ENCODE measurements at regions not wholly inside any gene's neighbourhood (a gene's known extent, or its start where the extent isn't known, plus 50 kb on each side); places are given as distances from the start of the nearest gene placed in this dataset.

DNA sequence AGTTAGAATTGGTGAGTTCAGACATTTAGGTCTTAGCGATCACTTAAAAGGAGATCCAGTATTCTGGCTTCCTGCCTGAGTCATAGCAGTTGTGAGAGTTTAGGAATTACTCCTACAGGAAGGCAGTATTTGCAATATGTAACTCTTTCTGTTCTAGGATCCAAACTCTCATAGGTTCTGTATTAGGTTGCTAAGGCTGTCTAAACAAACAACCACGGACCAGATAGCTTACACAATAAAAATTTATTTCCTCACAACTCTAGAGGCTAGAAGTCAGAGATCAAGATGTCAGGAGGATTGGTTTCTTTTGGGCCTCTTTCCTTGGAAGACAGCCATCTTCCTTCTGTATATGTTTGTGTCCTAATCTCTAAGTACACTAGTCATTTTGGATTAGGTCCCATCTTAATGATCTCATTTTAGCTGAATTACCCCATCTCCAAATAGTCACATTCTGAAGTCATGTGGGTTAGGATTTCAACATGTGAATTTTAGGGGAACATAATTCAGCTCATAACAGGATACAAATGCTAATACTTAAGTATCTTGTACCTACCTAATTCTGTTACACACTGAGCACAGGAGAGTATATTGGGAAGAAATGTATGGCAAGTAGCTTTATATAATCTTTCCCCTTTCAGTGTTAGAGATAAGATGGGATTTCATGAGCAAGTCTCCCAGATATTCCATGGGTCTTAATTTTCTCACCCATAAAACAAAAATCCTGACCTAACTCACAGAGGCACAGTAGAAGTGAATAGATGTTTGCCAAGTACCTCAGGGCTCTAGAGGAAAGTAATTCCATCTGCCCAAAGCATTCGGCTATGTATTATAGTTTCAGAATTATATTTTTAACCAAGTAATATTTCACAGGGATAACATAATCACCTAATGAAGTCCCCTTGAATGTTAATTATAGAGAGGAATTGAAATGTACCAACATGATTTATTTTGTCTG, 144.4 kb downstream of the PTBP2 start:
- DNase-seq (no peak), ATAC-seq (peak; percentile 44 to 86 (median 70))
- H3K27ac ChIP-seq, result peak overlapping the region; percentile 39
- no peak overlapping the region for H3K4me3 ChIP-seq
- intact Hi-C loops (cut with DNase I), result no loop called here
- H3K27me3 ChIP-seq (ENCODE audit: insufficient read depth in 3 of 3, low read length in 2 of 3), result no peaks in the 10 kb centered on the region
- TF ChIP-seq, protein P1, sequence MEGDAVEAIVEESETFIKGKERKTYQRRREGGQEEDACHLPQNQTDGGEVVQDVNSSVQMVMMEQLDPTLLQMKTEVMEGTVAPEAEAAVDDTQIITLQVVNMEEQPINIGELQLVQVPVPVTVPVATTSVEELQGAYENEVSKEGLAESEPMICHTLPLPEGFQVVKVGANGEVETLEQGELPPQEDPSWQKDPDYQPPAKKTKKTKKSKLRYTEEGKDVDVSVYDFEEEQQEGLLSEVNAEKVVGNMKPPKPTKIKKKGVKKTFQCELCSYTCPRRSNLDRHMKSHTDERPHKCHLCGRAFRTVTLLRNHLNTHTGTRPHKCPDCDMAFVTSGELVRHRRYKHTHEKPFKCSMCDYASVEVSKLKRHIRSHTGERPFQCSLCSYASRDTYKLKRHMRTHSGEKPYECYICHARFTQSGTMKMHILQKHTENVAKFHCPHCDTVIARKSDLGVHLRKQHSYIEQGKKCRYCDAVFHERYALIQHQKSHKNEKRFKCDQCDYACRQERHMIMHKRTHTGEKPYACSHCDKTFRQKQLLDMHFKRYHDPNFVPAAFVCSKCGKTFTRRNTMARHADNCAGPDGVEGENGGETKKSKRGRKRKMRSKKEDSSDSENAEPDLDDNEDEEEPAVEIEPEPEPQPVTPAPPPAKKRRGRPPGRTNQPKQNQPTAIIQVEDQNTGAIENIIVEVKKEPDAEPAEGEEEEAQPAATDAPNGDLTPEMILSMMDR (IDR thresholded peaks at IDR 0.05), result no peak
- no peaks in the 10 kb centered on the region for H3K4me1 ChIP-seq
- peaks cover 5% of the 10 kb centered on the region for H3K9me3 ChIP-seq
- no peaks in the 10 kb centered on the region for H3K36me3 ChIP-seq (ENCODE audit: insufficient read depth in 1 of 2, low read depth in 1 of 2)
- WGBS, 3 donors, result 25 to 30% (median 30%) methylated on average over 3 of the region's 3 CpGs

DNA sequence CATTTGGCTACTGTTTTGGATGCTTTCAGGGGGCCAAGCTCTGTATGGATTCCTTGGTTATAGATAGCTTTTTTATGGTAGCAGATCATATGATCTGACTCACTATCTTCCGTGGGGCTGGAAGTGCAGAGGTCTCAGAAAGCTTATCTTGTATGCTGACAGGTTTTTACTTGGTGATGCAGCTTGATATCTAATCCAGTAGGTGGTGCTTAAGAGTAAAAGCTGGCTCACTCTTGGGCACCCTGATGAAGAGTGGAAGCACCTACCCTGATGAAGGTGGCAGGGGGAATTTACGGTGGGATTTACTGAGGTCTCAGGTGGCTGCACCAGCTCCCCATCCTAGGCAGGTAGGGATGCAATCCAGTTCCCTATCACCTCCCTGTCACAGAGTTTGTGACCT, 151.2 kb downstream of the PTBP2 start:
- Histone ChIP-seq H3K36me3 (ENCODE audit: insufficient read depth in 1 of 2, low read depth in 1 of 2) (no peaks in the 10 kb centered on the region), H3K9me3 (peaks cover 12% of the 10 kb centered on the region), H3K27ac (no peak overlapping the region), H3K27me3 (ENCODE audit: insufficient read depth in 3 of 3, low read length in 2 of 3) (no peaks in the 10 kb centered on the region), H3K4me1 (no peaks in the 10 kb centered on the region), H3K4me3 (no peak overlapping the region)
- intact Hi-C loops (cut with DNase I), result no loop called here
- ATAC-seq, result no peak
- TF ChIP-seq, protein P1 (IDR thresholded peaks at IDR 0.05), result no peak
- WGBS, 3 donors, result 79 to 92% (median 85%) methylated on average over 2 of the region's 2 CpGs
- no peak for DNase-seq

GRCh38 chr1:96878640-96879039, 157.1 kb downstream of the PTBP2 start:
- TF ChIP-seq, protein P1 (IDR thresholded peaks at IDR 0.05), result no peak
- Histone ChIP-seq H3K27ac (no peak overlapping the region), H3K36me3 (ENCODE audit: insufficient read depth in 1 of 2, low read depth in 1 of 2) (no peaks in the 10 kb centered on the region), H3K27me3 (ENCODE audit: insufficient read depth in 3 of 3, low read length in 2 of 3) (no peaks in the 10 kb centered on the region), H3K9me3 (no peaks in the 10 kb centered on the region), H3K4me1 (no peaks in the 10 kb centered on the region), H3K4me3 (no peak overlapping the region)
- DNase-seq (no peak), ATAC-seq (no peak)
- WGBS, 3 donors, result 68 to 72% (median 71%) methylated on average over 1 of the region's 1 CpG
- intact Hi-C loops (cut with DNase I), result no loop called here

DNA sequence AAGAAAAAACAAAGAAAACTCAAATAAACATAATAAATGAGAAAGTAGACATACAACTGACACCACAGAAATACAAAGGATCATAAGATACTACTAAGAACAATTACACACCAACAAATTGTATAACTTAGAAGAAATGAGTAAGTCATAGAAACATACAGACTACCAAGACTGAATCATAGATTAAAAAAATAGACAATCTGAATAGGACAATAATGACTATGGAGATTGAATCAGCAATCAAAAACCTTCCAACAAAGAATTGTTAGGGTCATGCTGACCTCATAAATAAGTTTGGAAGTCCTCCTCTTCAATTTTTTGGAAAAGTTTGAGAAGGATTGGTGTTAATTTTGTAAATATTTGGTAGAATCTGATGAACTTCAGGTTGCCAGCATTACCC, 159.0 kb downstream of the PTBP2 start:
- no peaks in the 10 kb centered on the region for H3K9me3 ChIP-seq

More for the DNA sequence above, 159.0 kb downstream of the PTBP2 start:
- intact Hi-C loops (cut with DNase I), result no loop called here
- Histone ChIP-seq H3K27me3 (ENCODE audit: insufficient read depth in 3 of 3, low read length in 2 of 3) (no peaks in the 10 kb centered on the region), H3K4me3 (no peak overlapping the region), H3K36me3 (ENCODE audit: insufficient read depth in 1 of 2, low read depth in 1 of 2) (no peaks in the 10 kb centered on the region), H3K4me1 (no peaks in the 10 kb centered on the region), H3K27ac (no peak overlapping the region)
- ATAC-seq (no peak), DNase-seq (no peak)
- TF ChIP-seq, protein P1 (IDR thresholded peaks at IDR 0.05), result no peak
